ENCODE measurements at regions not wholly inside any gene's neighbourhood (a gene's known extent, or its start where the extent isn't known, plus 50 kb on each side); places are given as distances from the start of the nearest gene placed in this dataset.

DNA sequence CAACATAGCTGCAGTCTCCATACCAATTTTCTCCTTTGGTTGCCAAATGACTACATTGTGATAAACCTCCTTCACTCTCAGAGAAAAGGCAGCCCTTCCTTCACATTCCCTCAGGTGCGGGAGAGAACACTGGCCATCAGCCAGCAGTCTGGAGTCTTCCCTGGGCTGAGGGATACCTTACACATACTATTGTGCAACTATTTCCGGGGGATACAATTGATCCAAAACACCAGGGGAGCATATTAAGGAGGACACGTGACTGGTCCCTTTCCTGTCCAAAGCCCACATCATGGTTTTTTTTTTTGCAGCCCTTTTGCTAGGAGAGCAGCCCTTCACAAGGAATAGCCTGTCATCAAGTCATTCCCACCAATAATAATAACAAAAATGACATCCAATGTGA lies 172.1 kb upstream of the ZRANB2 start:
- TF ChIP-seq, protein P1, sequence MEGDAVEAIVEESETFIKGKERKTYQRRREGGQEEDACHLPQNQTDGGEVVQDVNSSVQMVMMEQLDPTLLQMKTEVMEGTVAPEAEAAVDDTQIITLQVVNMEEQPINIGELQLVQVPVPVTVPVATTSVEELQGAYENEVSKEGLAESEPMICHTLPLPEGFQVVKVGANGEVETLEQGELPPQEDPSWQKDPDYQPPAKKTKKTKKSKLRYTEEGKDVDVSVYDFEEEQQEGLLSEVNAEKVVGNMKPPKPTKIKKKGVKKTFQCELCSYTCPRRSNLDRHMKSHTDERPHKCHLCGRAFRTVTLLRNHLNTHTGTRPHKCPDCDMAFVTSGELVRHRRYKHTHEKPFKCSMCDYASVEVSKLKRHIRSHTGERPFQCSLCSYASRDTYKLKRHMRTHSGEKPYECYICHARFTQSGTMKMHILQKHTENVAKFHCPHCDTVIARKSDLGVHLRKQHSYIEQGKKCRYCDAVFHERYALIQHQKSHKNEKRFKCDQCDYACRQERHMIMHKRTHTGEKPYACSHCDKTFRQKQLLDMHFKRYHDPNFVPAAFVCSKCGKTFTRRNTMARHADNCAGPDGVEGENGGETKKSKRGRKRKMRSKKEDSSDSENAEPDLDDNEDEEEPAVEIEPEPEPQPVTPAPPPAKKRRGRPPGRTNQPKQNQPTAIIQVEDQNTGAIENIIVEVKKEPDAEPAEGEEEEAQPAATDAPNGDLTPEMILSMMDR (IDR thresholded peaks at IDR 0.05 in 2 of 3, conservative IDR thresholded peaks at IDR 0.05 in 1 of 3; ENCODE audit: insufficient read depth in 2 of 3, low read depth in 1 of 3, low read length in 3 of 3): no peak
- TF ChIP-seq CBFB (CRISPR knock-in tag; IDR thresholded peaks at IDR 0.05) (no peak), ZNF140 (CRISPR knock-in tag; IDR thresholded peaks at IDR 0.05) (no peak), ZBTB8A (IDR thresholded peaks at IDR 0.05; ENCODE audit: partially characterized antibody) (no peak), GATAD2A (IDR thresholded peaks at IDR 0.05) (no peak), BACH1 (tag; IDR thresholded peaks at IDR 0.05) (no peak), MYC (IDR thresholded peaks at IDR 0.05; ENCODE audit: low read depth, low read length) (no peak), MYC (CRISPR knock-in tag; IDR thresholded peaks at IDR 0.05; ENCODE audit: borderline replicate concordance, low read depth) (no peak), BCL6 (CRISPR knock-in tag; IDR thresholded peaks at IDR 0.05) (no peak), JUNB (CRISPR knock-in tag; conservative IDR thresholded peaks at IDR 0.05) (no peak), FOS (IDR thresholded peaks at IDR 0.05; ENCODE audit: extremely low read depth, insufficient read length) (no peak), SREBF1 (IDR thresholded peaks at IDR 0.05; ENCODE audit: borderline replicate concordance, low read depth, low read length) (no peak)
- TF ChIP-seq, protein P2, sequence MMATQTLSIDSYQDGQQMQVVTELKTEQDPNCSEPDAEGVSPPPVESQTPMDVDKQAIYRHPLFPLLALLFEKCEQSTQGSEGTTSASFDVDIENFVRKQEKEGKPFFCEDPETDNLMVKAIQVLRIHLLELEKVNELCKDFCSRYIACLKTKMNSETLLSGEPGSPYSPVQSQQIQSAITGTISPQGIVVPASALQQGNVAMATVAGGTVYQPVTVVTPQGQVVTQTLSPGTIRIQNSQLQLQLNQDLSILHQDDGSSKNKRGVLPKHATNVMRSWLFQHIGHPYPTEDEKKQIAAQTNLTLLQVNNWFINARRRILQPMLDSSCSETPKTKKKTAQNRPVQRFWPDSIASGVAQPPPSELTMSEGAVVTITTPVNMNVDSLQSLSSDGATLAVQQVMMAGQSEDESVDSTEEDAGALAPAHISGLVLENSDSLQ (IDR thresholded peaks at IDR 0.05): no peak
- TF ChIP-seq, protein P3, sequence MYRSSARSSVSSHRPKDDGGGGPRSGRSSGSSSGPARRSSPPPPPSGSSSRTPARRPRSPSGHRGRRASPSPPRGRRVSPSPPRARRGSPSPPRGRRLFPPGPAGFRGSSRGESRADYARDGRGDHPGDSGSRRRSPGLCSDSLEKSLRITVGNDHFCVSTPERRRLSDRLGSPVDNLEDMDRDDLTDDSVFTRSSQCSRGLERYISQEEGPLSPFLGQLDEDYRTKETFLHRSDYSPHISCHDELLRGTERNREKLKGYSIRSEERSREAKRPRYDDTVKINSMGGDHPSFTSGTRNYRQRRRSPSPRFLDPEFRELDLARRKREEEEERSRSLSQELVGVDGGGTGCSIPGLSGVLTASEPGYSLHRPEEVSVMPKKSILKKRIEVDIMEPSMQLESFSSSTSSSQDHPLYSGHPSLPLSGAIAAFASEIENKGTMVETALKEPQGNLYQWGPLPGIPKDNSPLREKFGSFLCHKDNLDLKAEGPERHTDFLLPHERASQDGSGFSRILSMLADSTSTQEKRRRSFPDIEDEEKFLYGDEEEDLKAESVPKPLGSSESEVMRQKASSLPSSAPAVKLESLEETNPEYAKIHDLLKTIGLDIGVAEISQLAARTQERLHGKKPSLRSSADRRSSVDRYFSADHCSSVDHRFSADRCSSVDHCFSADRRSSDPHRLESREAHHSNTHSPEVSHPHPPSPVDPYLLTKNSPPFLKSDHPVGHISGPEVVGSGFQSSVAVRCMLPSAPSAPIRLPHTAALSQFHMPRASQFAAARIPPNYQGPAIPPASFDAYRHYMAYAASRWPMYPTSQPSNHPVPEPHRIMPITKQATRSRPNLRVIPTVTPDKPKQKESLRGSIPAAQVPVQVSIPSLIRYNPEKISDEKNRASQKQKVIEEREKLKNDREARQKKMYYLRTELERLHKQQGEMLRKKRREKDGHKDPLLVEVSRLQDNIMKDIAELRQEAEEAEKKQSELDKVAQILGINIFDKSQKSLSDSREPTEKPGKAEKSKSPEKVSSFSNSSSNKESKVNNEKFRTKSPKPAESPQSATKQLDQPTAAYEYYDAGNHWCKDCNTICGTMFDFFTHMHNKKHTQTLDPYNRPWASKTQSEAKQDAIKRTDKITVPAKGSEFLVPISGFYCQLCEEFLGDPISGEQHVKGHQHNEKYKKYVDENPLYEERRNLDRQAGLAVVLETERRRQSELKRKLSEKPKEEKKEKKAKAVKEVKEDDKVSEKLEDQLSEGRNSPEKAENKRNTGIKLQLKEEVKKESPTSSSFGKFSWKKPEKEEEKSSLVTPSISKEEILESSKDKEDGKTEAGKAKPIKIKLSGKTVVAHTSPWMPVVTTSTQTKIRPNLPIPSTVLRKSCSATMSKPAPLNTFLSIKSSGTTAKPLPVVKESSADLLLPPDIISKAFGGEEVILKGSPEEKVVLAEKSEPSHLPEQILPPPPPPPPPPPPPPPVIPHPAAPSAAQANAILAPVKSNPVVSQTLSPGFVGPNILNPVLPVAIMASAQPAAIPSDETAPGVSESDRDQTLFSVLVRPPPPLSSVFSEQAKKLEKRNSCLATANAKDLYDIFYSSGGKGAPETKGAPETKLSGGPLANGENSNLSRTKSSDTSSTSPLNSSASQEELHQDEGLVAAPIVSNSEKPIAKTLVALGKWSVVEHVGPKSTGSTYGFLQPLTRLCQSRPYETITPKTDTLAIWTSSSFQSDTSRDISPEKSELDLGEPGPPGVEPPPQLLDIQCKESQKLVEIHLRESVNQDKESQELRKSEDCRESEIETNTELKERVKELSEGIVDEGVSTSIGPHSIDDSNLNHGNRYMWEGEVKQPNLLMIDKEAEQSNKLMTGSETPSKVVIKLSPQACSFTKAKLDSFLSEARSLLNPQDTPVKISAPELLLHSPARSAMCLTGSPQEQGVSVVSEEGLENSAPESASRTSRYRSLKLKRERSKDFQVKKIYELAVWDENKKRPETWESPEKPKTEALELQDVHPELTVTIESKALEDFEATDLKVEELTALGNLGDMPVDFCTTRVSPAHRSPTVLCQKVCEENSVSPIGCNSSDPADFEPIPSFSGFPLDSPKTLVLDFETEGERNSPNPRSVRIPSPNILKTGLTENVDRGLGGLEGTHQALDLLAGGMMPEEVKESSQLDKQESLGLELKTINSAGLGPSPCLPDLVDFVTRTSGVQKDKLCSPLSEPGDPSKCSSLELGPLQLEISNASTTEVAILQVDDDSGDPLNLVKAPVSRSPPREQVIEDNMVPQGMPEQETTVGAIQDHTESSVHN (IDR thresholded peaks at IDR 0.05; ENCODE audit: borderline replicate concordance in 1 of 2, low read depth in 1 of 2): no peak
- TF ChIP-seq, protein P4, sequence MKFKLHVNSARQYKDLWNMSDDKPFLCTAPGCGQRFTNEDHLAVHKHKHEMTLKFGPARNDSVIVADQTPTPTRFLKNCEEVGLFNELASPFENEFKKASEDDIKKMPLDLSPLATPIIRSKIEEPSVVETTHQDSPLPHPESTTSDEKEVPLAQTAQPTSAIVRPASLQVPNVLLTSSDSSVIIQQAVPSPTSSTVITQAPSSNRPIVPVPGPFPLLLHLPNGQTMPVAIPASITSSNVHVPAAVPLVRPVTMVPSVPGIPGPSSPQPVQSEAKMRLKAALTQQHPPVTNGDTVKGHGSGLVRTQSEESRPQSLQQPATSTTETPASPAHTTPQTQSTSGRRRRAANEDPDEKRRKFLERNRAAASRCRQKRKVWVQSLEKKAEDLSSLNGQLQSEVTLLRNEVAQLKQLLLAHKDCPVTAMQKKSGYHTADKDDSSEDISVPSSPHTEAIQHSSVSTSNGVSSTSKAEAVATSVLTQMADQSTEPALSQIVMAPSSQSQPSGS (CRISPR knock-in tag; IDR thresholded peaks at IDR 0.05): no peak
